Spinal cord (tissue), 9 donors: ENCODE measurements at regions not wholly inside any gene's neighbourhood (a gene's known extent, or its start where the extent isn't known, plus 50 kb on each side); places are given as distances from the start of the nearest gene placed in this dataset.
A peak's percentile ranks its signal among the peaks of the same experiment; 100 is the strongest.

Experiments
- DNase-seq, 6 donors: peaks; one replicate each; pipeline versions ENCODE4 v3.0.0 to v3.0.0-alpha.2; 2013 to 2015; ENCODE audit warnings: low spot score in 6 of 6, low read depth in 4 of 6
- H3K27ac ChIP-seq: one replicate; pipeline ENCODE4 v1.5.1; 2013; ENCODE audit warnings: low read depth, low read length, control low read depth
- H3K27me3 ChIP-seq: one replicate; pipeline ENCODE4 v1.6.1; 2013; ENCODE audit warnings: low read length; ENCODE audit not compliant: control insufficient read depth, insufficient read depth
- H3K36me3 ChIP-seq: one replicate; pipeline ENCODE4 v1.6.1; 2013; ENCODE audit warnings: low read length; ENCODE audit not compliant: control insufficient read depth, insufficient read depth
- H3K4me1 ChIP-seq: one replicate; pipeline ENCODE4 v1.6.1; 2013; ENCODE audit warnings: low read length; ENCODE audit not compliant: control insufficient read depth, insufficient read depth
- H3K4me3 ChIP-seq: one replicate; pipeline ENCODE4 v1.5.1; 2013; ENCODE audit warnings: low read depth, low read length, control low read depth
- H3K9me3 ChIP-seq: one replicate; pipeline ENCODE4 v1.6.1; 2013; ENCODE audit warnings: low read length; ENCODE audit not compliant: control insufficient read depth, insufficient read depth
- WGBS: methylation state at CpG from one replicate; pipeline ENCODE4 v1.1.5; 2013; ENCODE audit warnings: missing lambda C conversion rate; ENCODE audit not compliant: insufficient coverage; 5-methylcytosine and 5-hydroxymethylcytosine counted together
- donor health status: healthy.

DNA sequence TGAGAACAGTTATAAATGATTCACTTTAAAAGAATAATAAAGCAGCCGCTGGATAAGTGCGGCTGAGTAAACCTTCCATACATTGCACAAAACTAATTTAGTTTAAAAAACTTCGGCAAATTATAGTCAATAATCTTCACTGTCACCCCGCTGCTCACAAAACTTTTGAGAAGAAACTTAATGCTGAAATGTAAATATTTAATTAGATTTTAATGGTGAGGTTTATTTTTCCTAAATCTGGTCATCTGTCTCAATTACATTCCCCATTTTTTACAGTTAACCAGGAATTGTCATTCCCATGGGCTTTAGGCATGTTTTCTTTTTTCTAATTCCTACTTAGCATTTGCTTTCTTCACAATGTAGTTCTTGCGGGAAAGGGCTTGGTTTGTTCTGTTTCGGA is 169.8 kb downstream of the CAAP1 start:
- H3K27ac ChIP-seq, result no peak overlapping the region
- no CpG with 5 or more reads among the region's 6 CpGs for WGBS
- no peak overlapping the region for H3K4me3 ChIP-seq
- no peaks in the 10 kb centered on the region for H3K36me3 ChIP-seq
- H3K9me3 ChIP-seq, result no peaks in the 10 kb centered on the region
- DNase-seq, result peak in 1 of 6 donors; percentile 34
- H3K27me3 ChIP-seq, result no peaks in the 10 kb centered on the region
- no peaks in the 10 kb centered on the region for H3K4me1 ChIP-seq

DNA sequence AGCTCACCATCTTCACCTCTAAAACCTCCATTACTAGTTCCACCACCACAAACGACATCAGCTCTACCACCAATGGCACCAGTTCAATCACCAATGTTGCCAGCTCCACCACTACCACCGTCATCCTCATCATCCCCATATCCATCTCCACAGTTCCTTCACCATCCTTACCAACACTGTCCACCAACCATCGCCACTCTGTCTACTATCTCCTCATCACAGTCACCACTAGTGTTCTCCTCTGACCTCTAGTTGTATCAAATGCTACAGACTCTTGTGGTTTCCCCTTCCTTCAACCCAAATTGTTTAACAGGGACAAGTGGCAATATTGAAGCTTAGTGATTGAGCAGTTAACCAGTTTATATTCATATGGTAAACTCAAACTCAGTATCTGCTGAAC is 182.6 kb downstream of the CAAP1 start:
- Histone ChIP-seq H3K27ac (no peak overlapping the region), H3K4me3 (no peak overlapping the region), H3K36me3 (no peaks in the 10 kb centered on the region), H3K27me3 (no peaks in the 10 kb centered on the region), H3K4me1 (no peaks in the 10 kb centered on the region), H3K9me3 (no peaks in the 10 kb centered on the region)
- no peak for DNase-seq
- WGBS, result 93% methylated on average over 3 of the region's 3 CpGs

DNA sequence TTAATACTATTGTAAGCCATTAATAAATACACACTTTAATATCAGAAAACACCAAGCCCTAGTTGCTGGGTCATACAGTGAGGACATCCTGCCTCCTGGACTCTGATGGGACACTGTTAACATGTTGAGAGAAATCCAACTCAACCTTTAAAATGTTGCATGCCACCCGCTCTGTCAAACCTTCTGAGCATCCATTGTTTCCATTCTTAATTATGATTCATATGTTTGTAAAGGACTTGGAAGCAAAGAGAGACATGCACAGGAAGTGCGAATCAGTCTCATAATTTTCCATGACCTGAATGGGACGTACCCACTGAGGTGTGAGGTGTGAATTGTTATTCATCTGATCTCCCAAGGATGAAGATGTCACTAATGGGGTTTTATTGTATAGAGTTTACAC is 186.4 kb downstream of the CAAP1 start:
- H3K4me3 ChIP-seq, result no peak overlapping the region
- H3K27ac ChIP-seq, result no peak overlapping the region
- no peaks in the 10 kb centered on the region for H3K36me3 ChIP-seq
- no CpG with 5 or more reads among the region's 3 CpGs for WGBS
- H3K27me3 ChIP-seq, result no peaks in the 10 kb centered on the region
- H3K4me1 ChIP-seq, result no peaks in the 10 kb centered on the region
- no peaks in the 10 kb centered on the region for H3K9me3 ChIP-seq
- DNase-seq, result no peak

GRCh38 chr9:26695298-26695622 is 197.3 kb downstream of the CAAP1 start:
- DNase-seq, result peak in 1 of 6 donors; percentile 48
- H3K4me3 ChIP-seq, result no peak overlapping the region

DNA sequence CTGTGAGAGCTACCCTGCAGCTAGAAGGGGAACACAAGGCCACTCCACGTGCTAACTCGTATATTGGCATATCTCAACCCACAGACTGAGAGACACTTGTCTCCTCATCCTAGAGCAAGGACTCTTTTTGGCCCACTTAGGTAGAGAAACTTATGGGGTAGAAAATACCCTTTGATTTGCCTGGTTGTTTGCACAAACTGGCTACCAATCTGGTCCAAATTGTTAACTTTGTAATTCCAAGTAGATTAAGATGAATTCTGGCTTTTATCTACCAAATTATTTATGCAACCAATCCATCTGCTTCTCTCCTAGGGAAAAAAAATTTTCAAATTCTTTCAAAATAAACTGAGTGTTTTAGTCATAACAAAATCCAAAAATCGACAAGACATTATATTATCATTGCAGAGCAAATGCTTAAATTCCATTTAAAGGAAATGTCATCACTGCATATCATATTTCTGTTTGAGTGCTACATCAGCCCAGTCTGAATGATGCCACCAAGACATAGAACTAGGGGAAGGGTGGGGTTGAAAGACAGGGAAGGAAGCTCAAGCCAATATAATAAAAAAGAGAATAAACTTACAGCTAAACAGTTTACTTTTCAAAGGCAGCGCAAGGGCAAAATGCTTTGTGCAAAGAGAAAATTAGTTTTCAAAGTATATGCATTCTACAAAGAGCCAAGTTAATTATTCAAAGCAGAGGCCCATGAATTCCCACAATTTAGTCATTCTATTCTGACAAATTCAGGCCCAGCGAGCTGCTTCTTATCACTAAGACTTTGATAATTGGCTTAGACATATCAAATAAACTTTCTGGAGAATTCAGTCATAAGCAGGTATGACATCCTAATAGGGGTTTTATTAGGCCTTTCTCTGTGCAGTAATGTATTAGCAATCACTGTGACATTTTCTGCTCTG is 198.0 kb downstream of the CAAP1 start:
- WGBS, result no CpG with 5 or more reads among the region's 5 CpGs
- Histone ChIP-seq H3K27ac (no peak overlapping the region), H3K27me3 (no peaks in the 10 kb centered on the region), H3K4me1 (no peaks in the 10 kb centered on the region), H3K9me3 (peaks cover 5% of the 10 kb centered on the region), H3K36me3 (no peaks in the 10 kb centered on the region), H3K4me3 (no peak overlapping the region)
- DNase-seq, result peak in 1 of 6 donors; percentile 75

More at GRCh38 chr9:26695298-26695622, 197.3 kb downstream of the CAAP1 start:
- Histone ChIP-seq H3K9me3 (peaks cover 5% of the 10 kb centered on the region), H3K27me3 (no peaks in the 10 kb centered on the region), H3K4me1 (no peaks in the 10 kb centered on the region), H3K36me3 (no peaks in the 10 kb centered on the region), H3K27ac (no peak overlapping the region)
- WGBS, result no CpG with 5 or more reads among the region's 1 CpG

GRCh38 chr9:26689041-26689440 is 203.6 kb downstream of the CAAP1 start:
- no peaks in the 10 kb centered on the region for H3K4me1 ChIP-seq
- no peaks in the 10 kb centered on the region for H3K36me3 ChIP-seq
- no peak for DNase-seq
- no peak overlapping the region for H3K4me3 ChIP-seq
- WGBS, result 97% methylated on average over 4 of the region's 6 CpGs
- no peaks in the 10 kb centered on the region for H3K9me3 ChIP-seq
- no peak overlapping the region for H3K27ac ChIP-seq
- no peaks in the 10 kb centered on the region for H3K27me3 ChIP-seq

GRCh38 chr9:26687421-26687820 is 205.2 kb downstream of the CAAP1 start:
- Histone ChIP-seq H3K27ac (no peak overlapping the region), H3K9me3 (no peaks in the 10 kb centered on the region), H3K4me3 (no peak overlapping the region), H3K27me3 (no peaks in the 10 kb centered on the region), H3K4me1 (no peaks in the 10 kb centered on the region), H3K36me3 (no peaks in the 10 kb centered on the region)
- DNase-seq, result no peak
- WGBS, result 50% methylated on average over 1 of the region's 2 CpGs

- H3K36me3 ChIP-seq, result no peaks in the 10 kb centered on the region
- no peaks in the 10 kb centered on the region for H3K4me1 ChIP-seq
- H3K27me3 ChIP-seq, result no peaks in the 10 kb centered on the region
- H3K4me3 ChIP-seq, result no peak overlapping the region
- WGBS, result no CpG with 5 or more reads among the region's 2 CpGs
- DNase-seq, result no peak
- no peak overlapping the region for H3K27ac ChIP-seq
- H3K9me3 ChIP-seq, result no peaks in the 10 kb centered on the region
These were observed 206.8 kb downstream of the CAAP1 start for GRCh38 chr9:26685818-26686217.

DNA sequence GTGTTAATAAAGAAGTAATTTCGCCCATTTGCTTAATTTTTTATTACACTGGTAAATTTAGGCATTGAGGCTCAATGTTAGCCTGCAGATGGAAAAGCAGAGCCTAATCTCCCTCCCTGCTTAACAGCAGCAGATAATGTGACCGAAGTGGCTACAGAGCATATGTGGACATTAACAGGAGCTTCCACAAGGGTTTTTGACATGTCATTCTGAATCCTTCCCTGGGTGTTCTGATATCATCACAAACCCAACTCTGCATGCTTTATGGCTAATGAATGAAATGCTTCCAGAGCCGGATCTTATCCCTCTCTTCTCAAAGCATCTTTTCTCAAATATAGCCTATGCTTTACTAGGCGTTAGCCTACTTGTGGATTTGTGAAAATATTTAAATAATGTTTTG is 208.6 kb downstream of the CAAP1 start:
- Histone ChIP-seq H3K27me3 (no peaks in the 10 kb centered on the region), H3K36me3 (no peaks in the 10 kb centered on the region), H3K4me1 (no peaks in the 10 kb centered on the region), H3K4me3 (no peak overlapping the region), H3K27ac (no peak overlapping the region), H3K9me3 (no peaks in the 10 kb centered on the region)
- peak in 1 of 6 donors; percentile 61 for DNase-seq
- WGBS, result no CpG with 5 or more reads among the region's 4 CpGs

DNA sequence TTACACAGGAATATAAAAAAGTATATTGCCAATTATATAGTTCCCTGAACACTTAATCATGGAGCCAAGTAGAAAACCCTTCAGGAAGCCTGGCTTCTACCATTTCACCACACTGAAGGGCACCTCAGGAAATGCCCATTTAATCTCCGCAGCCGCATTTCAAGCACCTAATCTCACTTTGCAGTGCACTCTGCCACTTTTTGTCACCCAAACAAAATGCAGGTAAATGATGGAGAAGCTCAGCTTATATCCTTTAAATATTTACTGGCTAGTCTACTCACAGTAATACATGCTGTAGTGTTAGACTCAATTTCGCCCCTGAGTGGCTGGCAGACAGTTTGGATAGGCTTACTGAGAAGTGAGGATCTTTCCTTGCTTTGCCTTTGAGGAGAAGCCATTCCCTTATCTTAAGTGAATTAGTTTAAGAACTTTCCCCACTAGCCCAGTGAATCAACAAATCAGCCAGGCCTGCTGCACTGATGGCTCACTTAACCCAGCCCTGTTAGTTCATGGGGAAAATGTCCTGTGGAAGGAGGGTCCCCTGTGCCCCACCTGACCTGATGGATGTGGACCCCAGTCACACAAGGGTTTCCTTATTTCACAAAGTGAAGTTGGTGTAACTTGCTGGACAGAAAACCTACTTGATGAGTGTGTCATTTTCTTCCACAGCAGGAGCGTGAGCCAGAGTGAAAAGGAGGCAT is 209.7 kb downstream of the CAAP1 start:
- no peaks in the 10 kb centered on the region for H3K36me3 ChIP-seq
- H3K9me3 ChIP-seq, result peaks cover 1% of the 10 kb centered on the region
- no peaks in the 10 kb centered on the region for H3K27me3 ChIP-seq
- WGBS, result no CpG with 5 or more reads among the region's 4 CpGs
- DNase-seq, result peak in 2 of 6 donors; percentile 28 to 46
- no peak overlapping the region for H3K4me3 ChIP-seq
- H3K27ac ChIP-seq, result no peak overlapping the region
- no peaks in the 10 kb centered on the region for H3K4me1 ChIP-seq
